Amygdala (tissue), 56 donors: ENCODE measurements at regions not wholly inside any gene's neighbourhood (a gene's known extent, or its start where the extent isn't known, plus 50 kb on each side); places are given as distances from the start of the nearest gene placed in this dataset.

ENCODE experiments used
- DNase-seq, 56 donors: peaks; one replicate each; lab custom pipeline; 2025; lab: John Stamatoyannopoulos, UW

DNA sequence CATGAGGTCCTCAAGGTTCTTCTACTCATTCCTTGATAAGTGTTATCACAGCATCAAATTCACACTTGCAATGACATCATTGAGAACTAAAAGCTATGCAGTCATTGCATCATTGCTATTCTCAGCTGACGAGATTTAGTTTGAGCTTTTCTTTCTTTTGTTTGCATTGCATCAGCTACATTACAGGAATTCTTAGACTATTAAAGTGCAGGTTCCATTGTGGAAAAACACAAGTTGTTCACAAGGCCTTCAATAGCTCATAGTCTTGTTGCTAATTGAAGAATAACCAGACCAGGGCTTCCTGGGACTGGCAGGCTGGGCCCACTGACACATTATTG, 139.3 kb downstream of the CXCL12 start:
- no peak for DNase-seq

DNA sequence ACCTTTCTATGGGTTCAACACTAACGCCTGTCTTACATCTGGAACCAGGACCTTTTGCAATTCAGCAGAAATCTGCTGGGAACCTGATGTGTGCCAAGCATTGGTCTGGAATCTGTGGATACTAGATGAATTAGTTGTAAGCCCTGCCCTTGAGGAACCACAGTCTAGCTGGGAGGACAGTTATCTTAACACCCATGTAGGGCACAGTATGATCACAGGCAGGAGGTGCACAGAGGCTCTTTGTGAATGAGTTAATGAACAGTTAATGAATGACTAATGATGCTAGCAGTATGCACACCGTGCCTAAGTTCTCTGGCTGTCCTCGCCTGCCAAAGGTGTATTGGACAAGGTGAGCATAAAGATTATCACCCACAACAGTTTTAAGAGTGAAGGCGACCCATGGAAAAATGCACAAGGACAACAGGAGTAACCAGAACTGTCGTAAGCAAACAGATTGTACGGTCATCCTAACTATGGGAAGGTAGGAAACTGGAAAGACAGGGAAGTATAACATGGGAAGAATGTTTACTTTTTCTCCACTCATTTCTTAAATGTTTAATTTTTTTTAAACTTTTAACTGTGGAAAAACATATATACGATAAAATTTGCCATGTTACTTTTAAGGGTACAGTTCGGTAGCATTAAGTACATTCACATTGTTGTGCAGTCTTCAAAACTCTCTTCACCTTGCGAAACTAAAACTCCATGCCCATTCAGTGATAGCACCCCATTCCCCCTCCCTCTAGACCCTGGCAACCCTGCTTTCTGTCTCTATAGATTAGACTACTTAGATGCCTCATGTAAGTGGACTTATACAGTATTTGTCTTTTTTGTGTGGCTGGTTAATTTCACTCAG, 139.9 kb downstream of the CXCL12 start:
- DNase-seq = no peak

DNA sequence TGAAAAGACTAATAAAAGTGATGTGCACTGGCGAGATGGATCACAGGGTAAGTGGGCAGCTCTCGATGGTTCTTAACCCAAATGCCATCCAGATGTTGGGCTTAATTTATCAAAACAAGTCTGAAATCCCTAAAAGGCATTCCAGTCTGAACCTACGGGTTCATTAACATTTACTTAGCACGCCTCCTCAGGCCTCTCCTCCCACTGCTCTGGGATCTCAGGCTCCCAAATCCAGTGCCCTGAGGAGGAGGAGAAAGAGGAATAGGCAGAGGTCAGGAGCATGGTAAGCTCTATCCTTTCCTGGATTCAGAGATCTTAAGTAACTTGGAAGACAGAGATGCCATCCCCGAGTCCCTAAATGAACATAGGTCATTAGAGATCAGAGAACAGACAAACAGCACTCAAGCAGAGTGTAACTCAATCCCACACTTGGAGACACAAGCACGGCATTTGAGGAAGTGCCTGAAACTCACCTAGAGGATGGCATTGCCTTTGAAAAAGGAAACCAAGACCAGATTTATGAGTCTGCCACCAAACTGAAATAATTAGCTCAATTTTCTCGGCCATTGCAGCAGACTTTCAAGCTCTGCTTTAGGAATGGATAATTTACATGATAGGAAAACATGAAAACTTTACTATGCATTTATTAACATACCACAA, 140.9 kb downstream of the CXCL12 start:
- no peak for DNase-seq

DNA sequence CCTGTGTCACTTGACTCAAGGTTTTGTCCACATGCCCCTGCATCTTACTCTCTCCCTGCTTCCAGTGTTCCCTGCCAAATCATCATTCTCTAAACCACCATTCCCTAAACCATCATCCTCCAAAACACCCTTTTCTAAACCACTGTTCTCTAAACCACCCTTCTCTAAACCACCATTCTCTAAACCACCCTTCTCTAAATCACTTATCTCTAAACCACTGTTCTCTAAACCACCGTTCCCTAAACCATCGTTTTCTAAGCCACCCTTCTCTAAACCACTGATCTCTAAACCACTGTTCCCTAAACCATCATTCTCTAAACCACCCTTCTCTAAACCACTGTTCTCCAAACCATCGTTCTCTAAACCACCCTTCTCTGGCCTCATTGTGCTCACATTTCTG, 142.1 kb downstream of the CXCL12 start:
- DNase-seq = no peak

DNA sequence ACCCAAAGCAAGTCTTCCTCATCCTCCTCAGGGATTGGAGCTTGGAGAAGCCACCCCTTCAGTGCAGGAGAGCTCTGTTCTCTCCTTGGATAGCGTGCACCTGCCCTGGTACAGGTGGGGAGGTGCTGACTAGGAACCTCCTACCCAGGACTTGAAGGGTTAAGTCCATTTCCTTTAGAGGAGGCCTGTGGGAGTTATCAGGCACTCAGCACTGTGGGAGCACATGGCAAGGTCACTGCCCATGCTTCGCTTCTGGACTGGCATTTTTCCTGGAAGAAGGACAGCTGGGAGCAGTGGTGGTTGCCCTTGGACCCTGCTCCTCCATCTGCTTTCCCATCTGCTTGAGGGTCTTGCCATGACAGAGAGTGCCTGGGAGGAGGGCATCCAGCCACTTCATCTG, 142.8 kb downstream of the CXCL12 start:
- DNase-seq = no peak

DNA sequence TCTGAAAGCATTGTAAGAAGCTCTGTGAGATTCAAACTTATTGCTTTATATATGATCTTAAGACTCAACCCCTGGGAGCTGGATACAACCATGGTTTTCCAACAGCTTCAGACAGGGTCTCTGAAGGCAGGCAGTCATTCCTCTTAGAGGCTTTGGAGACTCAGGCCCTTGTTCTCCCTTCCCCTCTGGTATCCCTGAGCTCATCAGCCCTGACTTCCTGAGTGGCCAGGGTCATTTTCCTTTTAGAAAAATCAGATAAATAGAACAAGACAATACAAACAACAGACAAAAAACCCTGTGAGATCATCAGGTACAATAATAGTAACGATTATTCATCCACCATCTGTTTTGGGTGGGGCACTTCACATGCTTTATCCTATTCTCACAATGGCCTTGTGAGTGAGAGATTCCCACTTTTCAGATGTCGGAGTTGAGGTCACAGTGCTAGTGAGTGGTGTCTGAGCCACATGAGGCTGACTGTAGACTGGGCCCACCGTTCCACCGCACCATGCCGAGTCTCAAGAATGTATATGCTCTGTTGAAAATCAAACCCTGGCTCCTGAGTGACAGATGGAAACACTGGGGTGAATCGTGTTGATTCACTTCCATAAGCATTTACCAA, 144.2 kb downstream of the CXCL12 start:
- DNase-seq = no peak

DNA sequence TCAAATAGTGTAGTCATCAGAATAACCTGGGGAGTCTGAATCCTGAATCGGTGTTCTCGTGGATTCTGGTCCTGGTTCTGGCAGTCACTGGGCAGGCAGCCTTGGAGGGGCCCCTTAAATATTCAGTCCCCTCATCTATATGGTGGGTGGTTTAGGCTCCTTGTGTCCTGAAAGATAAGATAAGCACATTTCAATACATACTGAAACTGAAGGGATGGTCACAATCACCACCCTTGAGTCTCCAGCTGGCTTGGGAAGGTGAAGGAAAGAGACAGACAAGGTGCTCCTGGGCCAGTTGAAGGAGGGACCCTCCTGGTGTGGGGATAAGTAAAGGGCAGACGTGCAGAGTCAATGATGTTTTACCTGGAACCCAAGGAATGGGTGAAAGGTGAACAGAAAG, 146.7 kb downstream of the CXCL12 start:
- no peak for DNase-seq

DNA sequence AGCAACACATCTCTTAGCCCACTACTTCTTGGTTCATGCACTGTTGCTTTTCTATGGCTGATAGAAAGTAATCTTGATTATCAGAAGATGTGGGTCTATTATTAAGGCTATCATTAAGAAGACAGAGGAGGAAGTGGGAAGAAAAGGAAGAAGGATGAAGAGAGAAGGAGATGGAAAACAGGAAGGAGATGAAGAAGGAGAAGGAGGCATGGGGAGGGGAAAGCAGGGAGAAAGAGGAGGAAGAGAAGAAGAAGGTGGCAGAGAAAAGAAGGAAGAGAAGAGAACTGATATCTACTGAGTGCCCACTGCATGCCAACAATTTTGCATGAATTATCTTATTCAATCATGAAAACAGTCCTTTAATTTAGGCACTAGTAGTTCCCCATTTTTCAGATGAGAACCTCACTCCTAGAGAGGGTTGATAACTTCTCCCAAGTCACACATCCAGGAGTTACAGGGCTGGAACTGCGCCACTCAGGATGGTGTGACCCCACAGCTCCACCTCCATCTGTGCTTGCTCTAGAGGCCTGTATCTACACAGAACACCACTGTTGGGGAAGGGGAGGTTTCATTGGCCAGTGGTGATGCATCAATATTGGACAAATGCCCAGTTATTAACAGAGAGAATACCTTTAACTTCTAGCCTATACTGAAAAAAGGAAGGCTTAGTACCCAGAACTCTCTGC, 147.4 kb downstream of the CXCL12 start:
- DNase-seq = no peak

DNA sequence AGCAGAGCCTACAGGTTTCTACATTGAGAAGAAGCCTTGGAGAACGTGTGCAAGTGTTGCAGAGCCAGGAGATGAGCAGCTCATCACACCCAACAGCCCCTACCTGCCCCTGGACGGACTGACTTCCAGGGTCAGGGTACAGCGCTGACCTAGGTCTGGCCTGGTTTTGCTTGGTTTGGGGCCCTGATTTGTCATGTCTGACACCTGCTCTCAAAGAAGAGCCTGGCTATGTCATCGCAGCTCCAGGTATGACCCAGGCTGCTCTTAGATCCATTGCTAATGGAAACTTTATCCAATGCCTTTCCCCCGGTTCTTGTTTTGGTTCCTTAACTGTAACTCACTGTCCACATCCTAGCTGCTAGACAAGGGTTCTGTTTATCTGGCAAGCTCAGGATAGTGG, 149.5 kb downstream of the CXCL12 start:
- DNase-seq = no peak

DNA sequence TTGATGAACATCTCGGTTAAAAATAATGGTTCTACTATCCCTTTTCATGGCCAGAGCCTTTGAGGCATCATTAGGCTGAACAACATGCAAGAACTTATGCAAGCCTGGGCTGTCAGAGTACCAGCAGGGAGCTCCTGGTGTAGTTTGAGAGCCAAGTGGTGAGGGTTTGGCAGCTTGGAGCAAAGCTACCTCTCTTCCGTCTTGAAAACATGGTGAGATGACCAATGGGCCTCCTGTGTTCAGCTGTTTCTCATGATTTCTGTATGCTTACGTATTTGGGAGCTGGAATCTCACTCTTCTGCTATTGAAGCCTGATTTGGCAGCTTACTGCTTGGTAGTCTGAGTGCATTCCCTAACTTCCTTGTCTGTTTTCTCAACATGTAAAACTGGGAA, 150.4 kb downstream of the CXCL12 start:
- DNase-seq = no peak

DNA sequence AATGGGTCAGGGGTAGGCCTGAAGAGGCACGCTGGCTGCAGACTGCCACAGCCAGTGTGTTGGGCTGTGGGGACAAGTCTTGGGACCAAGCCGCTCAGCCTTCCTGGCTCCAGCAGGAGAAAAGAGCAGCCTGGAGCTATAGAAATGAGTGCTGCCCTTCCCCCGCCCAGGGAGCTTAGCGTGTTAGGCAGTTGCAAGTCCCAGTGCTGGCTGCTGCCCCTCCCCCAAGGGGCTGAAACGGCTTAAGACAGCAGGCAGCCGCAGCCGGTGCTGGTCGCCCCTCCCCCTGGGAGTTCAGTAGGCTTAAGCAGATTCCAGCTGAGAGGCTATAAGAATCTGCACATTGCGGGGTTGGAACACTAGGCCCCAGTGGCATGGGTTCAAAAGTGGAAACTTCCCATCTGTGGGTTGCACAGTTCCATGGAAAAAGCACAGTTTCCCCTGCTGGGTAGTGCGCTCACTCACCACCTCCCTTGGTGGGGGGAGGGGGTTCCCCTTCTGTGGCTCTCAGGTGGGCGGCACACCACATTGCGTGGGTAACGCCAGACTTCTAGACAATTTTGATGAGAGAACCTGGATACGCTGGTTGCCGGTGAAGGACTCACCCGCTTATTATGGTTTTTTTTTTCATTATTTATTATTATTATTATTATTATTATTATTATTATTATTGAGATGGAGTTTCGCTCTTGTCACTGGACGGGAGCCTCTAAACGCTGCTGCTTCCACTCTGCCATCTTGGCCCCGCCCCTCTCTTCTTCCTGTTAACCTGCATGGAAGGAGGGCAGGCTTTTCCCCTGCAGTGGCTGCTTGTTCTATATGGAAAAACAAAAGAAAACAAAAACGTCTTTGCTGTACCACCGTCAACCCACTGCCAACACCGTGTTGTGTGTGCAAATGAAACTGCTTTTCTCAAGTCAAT, 151.1 kb downstream of the CXCL12 start:
- DNase-seq = peak in 1 of 56 donors; percentile 5

DNA sequence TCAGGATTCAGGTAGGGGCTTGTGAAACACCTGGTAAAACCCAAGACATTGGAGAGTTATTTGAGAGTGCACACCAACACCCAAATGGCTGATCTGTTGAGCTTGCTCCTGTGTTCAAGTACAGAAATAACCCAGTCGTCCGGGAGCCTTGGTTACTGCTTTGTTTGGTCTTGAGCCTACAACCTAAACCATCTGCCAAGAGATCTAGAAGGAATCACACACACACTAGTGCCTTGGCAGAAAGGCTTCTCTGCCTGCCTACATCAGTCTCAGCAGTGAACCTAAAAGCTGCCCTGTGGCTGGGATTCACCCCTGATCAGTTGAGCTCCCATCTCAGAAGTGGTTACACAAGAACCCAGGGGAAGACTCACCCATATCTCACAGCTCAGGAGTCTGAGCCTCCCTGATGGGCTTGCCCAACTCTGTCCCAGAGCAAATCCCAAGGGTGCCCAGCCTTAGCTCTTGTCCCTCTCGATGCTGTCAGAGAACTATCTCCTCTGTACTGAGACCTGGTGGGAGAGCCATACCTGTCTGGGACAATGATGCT, 167.6 kb downstream of the CXCL12 start:
- no peak for DNase-seq

DNA sequence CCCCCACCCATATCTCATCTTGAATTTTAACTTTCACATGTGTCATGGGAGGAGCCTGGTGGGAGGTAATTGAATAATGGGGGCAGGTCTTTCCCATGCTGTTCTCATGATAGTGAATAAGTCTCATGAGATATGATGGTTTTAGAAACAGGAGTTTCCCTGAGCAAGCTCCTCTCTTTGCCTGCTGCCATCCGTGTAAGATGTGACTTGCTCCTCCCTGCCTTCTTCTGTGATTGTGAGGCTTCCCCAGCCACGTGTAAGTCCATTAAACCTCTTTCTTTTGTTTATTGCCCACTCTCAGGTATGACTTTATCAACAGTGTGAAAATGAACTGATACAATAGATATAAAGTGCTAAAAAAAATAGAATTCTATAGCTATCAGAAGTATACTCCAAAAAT, 168.8 kb downstream of the CXCL12 start:
- no peak for DNase-seq

DNA sequence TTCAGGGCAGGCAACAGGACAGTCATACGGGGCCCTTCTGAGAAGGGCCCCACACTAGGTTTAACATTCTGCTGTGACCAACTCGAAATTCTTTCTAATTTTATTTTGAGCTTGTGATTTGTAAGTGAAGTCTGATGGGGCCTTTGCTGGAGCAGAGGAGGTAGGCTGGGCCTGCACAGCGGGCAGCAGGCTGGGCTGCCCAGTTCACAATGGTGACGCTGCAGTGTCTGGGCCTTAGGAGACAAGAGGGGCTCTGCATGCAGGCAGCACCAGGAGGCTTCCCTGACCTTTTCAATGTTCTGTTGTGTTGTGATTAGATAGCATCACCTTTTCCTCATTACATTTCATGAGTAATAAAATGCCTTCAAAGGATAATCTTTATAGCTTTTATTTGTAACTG, 175.1 kb downstream of the CXCL12 start:
- no peak for DNase-seq

DNA sequence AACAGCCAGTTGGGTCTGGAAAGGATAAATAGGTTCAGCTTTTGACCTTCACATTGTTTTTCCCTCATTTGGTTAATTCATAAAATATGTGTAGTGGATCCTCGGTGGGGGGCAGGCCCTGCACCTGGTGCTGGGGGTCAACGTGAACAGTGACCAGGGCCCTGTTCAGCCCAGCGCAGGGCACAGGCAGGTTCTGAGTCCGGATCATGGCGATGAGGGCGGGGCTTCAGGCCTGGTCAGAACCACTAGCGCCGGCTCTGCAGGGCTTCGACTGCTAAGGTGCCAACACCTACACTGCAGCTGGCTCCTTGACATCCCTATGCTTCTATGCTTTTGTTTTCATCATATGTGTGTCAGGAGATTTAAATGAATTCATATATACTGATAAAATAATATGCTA, 177.7 kb downstream of the CXCL12 start:
- DNase-seq = no peak

DNA sequence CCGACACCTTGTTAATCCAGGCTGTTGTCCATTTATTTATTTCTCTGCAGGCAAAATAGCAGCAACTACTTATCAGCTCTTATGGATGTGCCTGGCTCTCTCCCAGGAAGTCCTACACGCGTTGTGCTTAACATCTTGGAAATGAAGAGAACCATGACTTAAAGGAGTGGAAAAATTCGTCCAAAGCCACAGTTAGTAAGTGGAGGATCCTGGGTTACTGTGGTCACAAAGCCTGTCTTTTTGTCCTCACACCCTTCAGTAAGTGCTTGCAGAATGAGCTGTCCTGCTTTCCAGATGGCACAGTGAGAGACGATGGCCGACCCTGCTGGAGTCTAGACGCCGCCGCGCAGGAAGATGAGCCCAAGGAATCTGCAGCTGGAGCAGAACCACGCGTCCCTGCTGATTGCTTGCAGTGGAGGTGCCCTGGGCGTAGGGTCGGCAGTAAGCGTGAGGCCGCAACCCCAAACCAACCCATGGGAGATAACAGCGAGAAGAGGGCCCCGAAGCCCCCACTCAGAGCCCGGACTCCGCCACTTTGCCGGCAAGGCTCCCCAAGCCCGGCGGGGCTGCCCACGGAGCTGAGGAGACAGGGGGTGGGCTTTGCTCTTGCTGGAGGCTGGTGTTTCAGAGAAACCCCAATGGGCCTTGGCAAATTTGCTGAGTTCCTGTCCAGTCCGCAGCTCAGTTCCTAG, 178.6 kb downstream of the CXCL12 start:
- no peak for DNase-seq

DNA sequence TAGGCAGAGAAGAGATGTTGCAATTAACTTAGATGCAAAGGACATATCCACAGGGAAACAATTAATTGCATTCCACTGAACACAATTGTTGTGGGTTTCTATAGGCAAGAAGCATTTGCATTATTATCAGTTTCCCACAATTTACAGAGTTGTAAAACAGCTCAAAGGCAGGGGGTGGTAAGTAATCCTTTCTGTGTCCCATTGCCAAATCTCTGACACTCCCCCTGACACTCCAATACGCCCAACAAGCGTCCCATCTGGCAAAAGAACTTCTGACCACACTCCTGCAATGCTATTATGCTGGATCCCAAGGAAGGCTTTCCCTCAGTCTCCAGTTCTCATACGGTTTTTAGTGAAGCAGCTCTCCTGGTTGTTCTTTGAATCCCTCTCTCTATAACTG, 179.8 kb downstream of the CXCL12 start:
- DNase-seq = no peak

DNA sequence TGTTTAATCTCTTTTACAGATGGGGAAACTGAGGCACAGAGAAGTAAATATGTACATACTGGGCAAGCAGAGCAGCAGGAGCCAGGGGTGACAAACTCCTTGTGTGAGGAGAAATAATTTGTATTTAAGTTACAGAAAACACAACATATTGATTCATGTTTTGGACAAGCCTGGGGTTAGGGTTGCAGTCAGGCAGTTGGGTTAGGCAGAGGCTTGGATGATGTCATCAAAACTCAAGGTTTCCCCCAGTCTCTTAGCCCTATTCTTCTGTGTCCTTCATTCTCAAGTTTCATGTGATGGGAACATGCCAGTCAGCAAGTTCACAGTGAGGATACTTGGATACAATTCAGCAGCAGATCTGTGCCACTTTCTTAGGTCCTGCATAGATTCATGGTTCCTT, 181.4 kb downstream of the CXCL12 start:
- DNase-seq = no peak

DNA sequence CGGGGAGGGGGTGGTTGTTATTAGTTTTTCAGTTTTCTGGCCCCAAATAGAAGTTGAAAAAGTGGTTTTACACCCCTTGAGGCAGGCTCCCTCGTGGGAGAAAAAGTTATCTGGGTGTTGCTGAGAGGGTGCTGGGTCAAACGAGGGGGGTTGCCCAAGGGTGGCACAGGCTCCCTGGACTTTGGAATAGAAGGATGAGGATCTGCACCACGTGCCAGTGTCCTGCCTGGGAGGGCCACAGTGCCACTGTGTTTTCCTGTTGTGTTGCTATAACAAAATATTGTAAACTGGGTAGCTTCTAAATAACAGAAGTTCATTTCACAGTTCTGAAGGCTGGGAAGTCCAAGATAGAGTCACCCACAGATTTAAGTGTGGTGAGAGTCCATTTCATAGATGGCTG, 181.9 kb downstream of the CXCL12 start:
- DNase-seq = no peak
